HG03469 (cell line): ENCODE measurements at regions not wholly inside any gene's neighbourhood (a gene's known extent, or its start where the extent isn't known, plus 50 kb on each side); places are given as distances from the start of the nearest gene placed in this dataset.

ENCODE experiments used
- ATAC-seq: cut with Tn5 transposase; IDR thresholded peaks from one replicate; pipeline ENCODE4 v1.9.1; 2021; ENCODE audit warnings: mild to moderate bottlenecking, moderate library complexity, moderate number of reproducible peaks; ENCODE audit not compliant: unreplicated experiment

- ATAC-seq = no peak
Observed at GRCh38 chr3:82311901-82312300, 550.5 kb upstream of the GBE1 start.

- no peak for ATAC-seq
Observed at GRCh38 chr3:82308755-82309154, 547.3 kb upstream of the GBE1 start.

- ATAC-seq = no peak
Observed at GRCh38 chr3:82306189-82306588, 544.7 kb upstream of the GBE1 start.

- no peak for ATAC-seq
Observed at GRCh38 chr3:82294609-82295008, 533.2 kb upstream of the GBE1 start.

GRCh38 chr3:82293867-82294266, 532.4 kb upstream of the GBE1 start:
- ATAC-seq = peak; percentile 62

- ATAC-seq = no peak
Observed at GRCh38 chr3:82293435-82293834, 532.0 kb upstream of the GBE1 start.

GRCh38 chr3:82287562-82287961, 526.1 kb upstream of the GBE1 start:
- no peak for ATAC-seq

GRCh38 chr3:82281205-82281604, 519.8 kb upstream of the GBE1 start:
- no peak for ATAC-seq

- no peak for ATAC-seq
Observed at GRCh38 chr3:82276992-82277391, 515.5 kb upstream of the GBE1 start.

GRCh38 chr3:82274897-82275296, 513.5 kb upstream of the GBE1 start:
- ATAC-seq = no peak

- no peak for ATAC-seq
Observed at GRCh38 chr3:82265747-82266146, 504.3 kb upstream of the GBE1 start.

- no peak for ATAC-seq
Observed at GRCh38 chr3:82262193-82262592, 500.7 kb upstream of the GBE1 start.

- ATAC-seq = no peak
Observed at GRCh38 chr3:82261637-82262036, 500.2 kb upstream of the GBE1 start.

GRCh38 chr3:82261013-82261412, 499.6 kb upstream of the GBE1 start:
- ATAC-seq = no peak

- ATAC-seq = no peak
Observed at GRCh38 chr3:82259994-82260393, 498.5 kb upstream of the GBE1 start.

- no peak for ATAC-seq
Observed at GRCh38 chr3:82240322-82240721, 478.9 kb upstream of the GBE1 start.

- no peak for ATAC-seq
Observed at GRCh38 chr3:82236257-82236656, 474.8 kb upstream of the GBE1 start.

GRCh38 chr3:82229397-82229796, 468.0 kb upstream of the GBE1 start:
- no peak for ATAC-seq

GRCh38 chr3:82224661-82225060, 463.2 kb upstream of the GBE1 start:
- no peak for ATAC-seq

- no peak for ATAC-seq
Observed at GRCh38 chr3:82222401-82222800, 461.0 kb upstream of the GBE1 start.

GRCh38 chr3:82217571-82217970, 456.1 kb upstream of the GBE1 start:
- no peak for ATAC-seq

- no peak for ATAC-seq
Observed at GRCh38 chr3:82208002-82208710, 446.7 kb upstream of the GBE1 start.

- no peak for ATAC-seq
Observed at GRCh38 chr3:82202269-82202668, 440.8 kb upstream of the GBE1 start.
